H9 (cell line): ENCODE measurements at regions not wholly inside any gene's neighbourhood (a gene's known extent, or its start where the extent isn't known, plus 50 kb on each side); places are given as distances from the start of the nearest gene placed in this dataset.

ENCODE experiments used
- DNase-seq: peaks from one replicate; pipeline ENCODE4 v3.0.0-alpha.2; 2017
- H2AFZ ChIP-seq: one replicate; pipeline ENCODE4 v1.6.1; 2013; ENCODE audit warnings: mild to moderate bottlenecking, low read length, control low read depth, moderate library complexity
- H2AK5ac ChIP-seq: 2 replicates; pipeline ENCODE4 v1.6.1; 2013; ENCODE audit warnings: low read length, control low read depth, mixed read lengths; ENCODE audit not compliant: insufficient read length
- H2BK120ac ChIP-seq: one replicate; pipeline ENCODE4 v1.6.1; 2013; ENCODE audit warnings: low read depth, mild to moderate bottlenecking, low read length, control low read depth, inconsistent platforms; ENCODE audit not compliant: poor library complexity, severe bottlenecking
- H2BK12ac ChIP-seq: 2 replicates; pipeline ENCODE4 v1.6.1; 2013; ENCODE audit warnings: low read length, control low read depth, mixed read lengths, low read depth; ENCODE audit not compliant: insufficient read length
- H2BK15ac ChIP-seq: 2 replicates; pipeline ENCODE4 v1.6.1; 2013; ENCODE audit warnings: low read depth, low read length, control low read depth
- H2BK20ac ChIP-seq: one replicate; pipeline ENCODE4 v1.6.1; 2013; ENCODE audit warnings: low read depth, mild to moderate bottlenecking, low read length, control low read depth, inconsistent platforms; ENCODE audit not compliant: poor library complexity, severe bottlenecking
- H2BK5ac ChIP-seq: 2 replicates; pipeline ENCODE4 v1.6.1; 2013; ENCODE audit warnings: low read length, control low read depth, mixed read lengths; ENCODE audit not compliant: insufficient read length
- H3K14ac ChIP-seq: 2 replicates; pipeline ENCODE4 v1.6.1; 2013; ENCODE audit warnings: low read length, control low read depth; ENCODE audit not compliant: insufficient read depth
- H3K18ac ChIP-seq: 2 replicates; pipeline ENCODE4 v1.6.1; 2013; ENCODE audit warnings: low read depth, mild to moderate bottlenecking, mixed read lengths, low read length, control low read depth; ENCODE audit not compliant: insufficient read length
- H3K23ac ChIP-seq: 2 replicates; pipeline ENCODE4 v1.6.1; 2013; ENCODE audit warnings: low read length, control low read depth, mixed read lengths, low read depth; ENCODE audit not compliant: insufficient read length
- H3K23me2 ChIP-seq: 2 replicates; pipeline ENCODE4 v1.6.1; 2013; ENCODE audit warnings: low read depth, mild to moderate bottlenecking, mixed read lengths, low read length, control low read depth; ENCODE audit not compliant: insufficient read length, poor library complexity, severe bottlenecking
- H3K27ac ChIP-seq: 2 replicates; pipeline ENCODE4 v1.5.1; 2013; ENCODE audit warnings: low read length, control low read depth, mixed read lengths, low read depth; ENCODE audit not compliant: insufficient read length
- H3K27me3 ChIP-seq: 2 replicates; pipeline ENCODE4 v1.6.1; 2013; ENCODE audit warnings: low read length, control low read depth, inconsistent platforms; ENCODE audit not compliant: insufficient read depth
- H3K4ac ChIP-seq: 2 replicates; pipeline ENCODE4 v1.6.1; 2013; ENCODE audit warnings: low read depth, mild to moderate bottlenecking, control low read depth, inconsistent platforms, low read length, moderate library complexity
- H3K4me1 ChIP-seq: 2 replicates; pipeline ENCODE4 v1.6.1; 2013; ENCODE audit warnings: low read length, control low read depth, inconsistent platforms; ENCODE audit not compliant: insufficient read depth
- H3K4me2 ChIP-seq: 2 replicates; pipeline ENCODE4 v1.6.1; 2013; ENCODE audit warnings: low read length, control low read depth, mixed read lengths; ENCODE audit not compliant: insufficient read length, insufficient read depth
- H3K56ac ChIP-seq: 2 replicates; pipeline ENCODE4 v1.6.1; 2013; ENCODE audit warnings: low read depth, mild to moderate bottlenecking, mixed read lengths, low read length, control low read depth; ENCODE audit not compliant: insufficient read length
- H3K79me1 ChIP-seq: 2 replicates; pipeline ENCODE4 v1.6.1; 2013; ENCODE audit warnings: low read depth, mild to moderate bottlenecking, moderate library complexity, low read length, control low read depth, inconsistent platforms; ENCODE audit not compliant: insufficient read depth, poor library complexity, severe bottlenecking
- H3K79me2 ChIP-seq: 2 replicates; pipeline ENCODE4 v1.6.1; 2013; ENCODE audit warnings: low read length, control low read depth, inconsistent platforms; ENCODE audit not compliant: insufficient read depth
- H3K9ac ChIP-seq: 2 replicates; pipeline ENCODE4 v1.6.1; 2013; ENCODE audit warnings: low read length, control low read depth, mixed read lengths; ENCODE audit not compliant: insufficient read length; ENCODE audit errors: extremely low read depth
- H3K9me3 ChIP-seq: one replicate; pipeline ENCODE4 v1.6.1; 2013; ENCODE audit warnings: low read depth, low read length, inconsistent platforms; ENCODE audit not compliant: control insufficient read depth
- H3T11ph ChIP-seq: one replicate; pipeline ENCODE4 v1.6.1; 2013; ENCODE audit warnings: mild to moderate bottlenecking, low read length, control low read depth, inconsistent platforms
- H4K20me1 ChIP-seq: one replicate; pipeline ENCODE4 v1.6.1; 2013; ENCODE audit not compliant: control insufficient read depth, insufficient read length, insufficient read depth
- H4K5ac ChIP-seq: 2 replicates; pipeline ENCODE4 v1.6.1; 2013; ENCODE audit warnings: low read depth, mild to moderate bottlenecking, mixed read lengths, low read length, control low read depth; ENCODE audit not compliant: insufficient read length
- H4K8ac ChIP-seq: replicated peaks from 2 replicates; pipeline ENCODE4 v1.6.1; 2013; ENCODE audit warnings: low read length, control low read depth, mixed read lengths, low read depth; ENCODE audit not compliant: insufficient read length
- H4K91ac ChIP-seq: 2 replicates; pipeline ENCODE4 v1.6.1; 2013; ENCODE audit warnings: low read depth, mild to moderate bottlenecking, moderate library complexity, mixed read lengths, low read length, control low read depth; ENCODE audit not compliant: insufficient read length
- H3K27ac Mint-ChIP-seq, 3 experiments: 2 replicates in 2 of 3; 3 replicates in 1 of 3; pipeline ENCODE4 v1.8.0; 2020 to 2021; ENCODE audit warnings: mixed read lengths in 3 of 3, mild to moderate bottlenecking in 1 of 3, moderate library complexity in 1 of 3
- H3K27me3 Mint-ChIP-seq: 2 replicates; pipeline ENCODE4 v1.8.0; 2021; ENCODE audit warnings: low read depth, mild to moderate bottlenecking, moderate library complexity, mixed read lengths
- H3K36me3 Mint-ChIP-seq, 3 experiments: 2 replicates in 2 of 3; 3 replicates in 1 of 3; pipeline ENCODE4 v1.8.0; 2020 to 2021; ENCODE audit warnings: low read depth in 3 of 3, mixed read lengths in 3 of 3; ENCODE audit not compliant: insufficient read depth in 1 of 3
- H3K4me1 Mint-ChIP-seq, 2 experiments: 2 replicates each; pipeline ENCODE4 v1.8.0; 2020; ENCODE audit warnings: mixed read lengths in 2 of 2
- H3K4me3 Mint-ChIP-seq, 2 experiments: 2 replicates in 1 of 2; 3 replicates in 1 of 2; pipeline ENCODE4 v1.8.0; 2020 to 2021; ENCODE audit warnings: mild to moderate bottlenecking in 2 of 2, mixed read lengths in 2 of 2, moderate library complexity in 1 of 2
- H3K9me3 Mint-ChIP-seq, 2 experiments: 2 replicates in 1 of 2; 3 replicates in 1 of 2; pipeline ENCODE4 v1.8.0; 2020; ENCODE audit warnings: mild to moderate bottlenecking in 2 of 2, mixed read lengths in 2 of 2, moderate library complexity in 1 of 2
- CTCF ChIP-seq: fragments of 200-600 bp; sonication (generic); conservative IDR thresholded peaks from 3 replicates; pipeline ENCODE4 v1.8.0; 2021; ENCODE audit warnings: antibody characterized with exemption, mild to moderate bottlenecking
- WGBS: extraction: QIAGEN DNeasy Blood & Tissue Kit; methylation state at CpG from one replicate; pipeline ENCODE4 v1.1.7; 2013; ENCODE audit warnings: missing lambda C conversion rate, low lambda C conversion rate, mixed read lengths; ENCODE audit not compliant: insufficient read length; ENCODE audit errors: extremely low coverage; 5-methylcytosine and 5-hydroxymethylcytosine counted together

- TF ChIP-seq CTCF, result no peak
- no peaks in the 10 kb centered on the region for H3K79me1 ChIP-seq
- no peak overlapping the region for H3K27ac Mint-ChIP-seq
- no peak overlapping the region for H3T11ph ChIP-seq
- no peak overlapping the region for H3K56ac ChIP-seq
- no peaks in the 10 kb centered on the region for H3K4me1 Mint-ChIP-seq
- no peaks in the 10 kb centered on the region for H3K23me2 ChIP-seq
- H3K4me3 Mint-ChIP-seq, result no peak overlapping the region
- peaks cover 0 to 3% (median 0%) of the 10 kb centered on the region in 3 experiments; a peak in 1 of 7 replicates for H3K36me3 Mint-ChIP-seq
- no peaks in the 10 kb centered on the region for H3K9me3 Mint-ChIP-seq
- no peak overlapping the region for H4K91ac ChIP-seq
- no peaks in the 10 kb centered on the region for H3K27me3 ChIP-seq
- H3K27ac ChIP-seq, result no peak overlapping the region
- H2BK120ac ChIP-seq, result no peak overlapping the region
- no peak overlapping the region for H2BK5ac ChIP-seq
- H4K20me1 ChIP-seq, result no peaks in the 10 kb centered on the region
- H4K5ac ChIP-seq, result no peak overlapping the region
- no peak overlapping the region for H2BK20ac ChIP-seq
- H3K4me2 ChIP-seq, result no peak overlapping the region
- H3K23ac ChIP-seq, result no peak overlapping the region
- no peak for DNase-seq
- no peaks in the 10 kb centered on the region for H3K79me2 ChIP-seq
- H3K18ac ChIP-seq, result no peak overlapping the region
- H3K27me3 Mint-ChIP-seq, result no peaks in the 10 kb centered on the region
- no peak overlapping the region for H4K8ac ChIP-seq
- no peak overlapping the region for H3K4ac ChIP-seq
- H2AFZ ChIP-seq, result no peak overlapping the region
- H3K9ac ChIP-seq, result no peak overlapping the region
- no peak overlapping the region for H3K14ac ChIP-seq
- H2BK12ac ChIP-seq, result no peak overlapping the region
- no CpG with 5 or more reads among the region's 2 CpGs for WGBS
- H3K9me3 ChIP-seq, result no peaks in the 10 kb centered on the region
- no peaks in the 10 kb centered on the region for H3K4me1 ChIP-seq
- no peak overlapping the region for H2BK15ac ChIP-seq
- H2AK5ac ChIP-seq, result no peak overlapping the region
Observed at GRCh38 chr4:28388471-28388870, 1527.8 kb downstream of the STIM2 start.
